ENCODE measurements at regions not wholly inside any gene's neighbourhood (a gene's known extent, or its start where the extent isn't known, plus 50 kb on each side); places are given as distances from the start of the nearest gene placed in this dataset.

GRCh38 chr17:74017466-74017865, 186.0 kb upstream of the RPL38 start:
- DNase-seq (ENCODE audit: low read depth), result no peak

- no peak for DNase-seq (ENCODE audit: low read depth)
These were observed 185.4 kb upstream of the RPL38 start for GRCh38 chr17:74018115-74018514.

- no peak for DNase-seq (ENCODE audit: low read depth)
These were observed 184.2 kb upstream of the RPL38 start for GRCh38 chr17:74019271-74019670.

- no peak for DNase-seq (ENCODE audit: low read depth)
These were observed 183.6 kb upstream of the RPL38 start for GRCh38 chr17:74019860-74020259.

- no peak for DNase-seq (ENCODE audit: low read depth)
These were observed 183.0 kb upstream of the RPL38 start for GRCh38 chr17:74020522-74020921.

GRCh38 chr17:74024871-74025531, 178.5 kb upstream of the RPL38 start:
- DNase-seq (ENCODE audit: low read depth), result no peak

- no peak for DNase-seq (ENCODE audit: low read depth)
These were observed 176.0 kb upstream of the RPL38 start for GRCh38 chr17:74027444-74027843.

GRCh38 chr17:74028354-74029116, 174.9 kb upstream of the RPL38 start:
- no peak for DNase-seq (ENCODE audit: low read depth)

GRCh38 chr17:74031316-74032090, 172.0 kb upstream of the RPL38 start:
- no peak for DNase-seq (ENCODE audit: low read depth)

- DNase-seq (ENCODE audit: low read depth), result no peak
These were observed 171.3 kb upstream of the RPL38 start for GRCh38 chr17:74032222-74032621.

- no peak for DNase-seq (ENCODE audit: low read depth)
These were observed 166.2 kb upstream of the RPL38 start for GRCh38 chr17:74037320-74037719.

GRCh38 chr17:74040291-74040690, 163.2 kb upstream of the RPL38 start:
- no peak for DNase-seq (ENCODE audit: low read depth)

GRCh38 chr17:74040729-74041128, 162.7 kb upstream of the RPL38 start:
- no peak for DNase-seq (ENCODE audit: low read depth)

- DNase-seq (ENCODE audit: low read depth), result no peak
These were observed 161.4 kb upstream of the RPL38 start for GRCh38 chr17:74041869-74042640.

- no peak for DNase-seq (ENCODE audit: low read depth)
These were observed 160.6 kb upstream of the RPL38 start for GRCh38 chr17:74042744-74043486.

GRCh38 chr17:74043976-74044375, 159.5 kb upstream of the RPL38 start:
- no peak for DNase-seq (ENCODE audit: low read depth)

- DNase-seq (ENCODE audit: low read depth), result no peak
These were observed 157.7 kb upstream of the RPL38 start for GRCh38 chr17:74045608-74046280.

- DNase-seq (ENCODE audit: low read depth), result no peak
These were observed 154.1 kb upstream of the RPL38 start for GRCh38 chr17:74049167-74049966.

- DNase-seq (ENCODE audit: low read depth), result no peak
These were observed 153.5 kb upstream of the RPL38 start for GRCh38 chr17:74049967-74050458.

GRCh38 chr17:74051348-74051747, 152.1 kb upstream of the RPL38 start:
- DNase-seq (ENCODE audit: low read depth), result no peak

All from stimulated activated CD8-positive, alpha-beta memory T cell treated with anti-CD3 and anti-CD28 coated beads, Interleukin-15, amount 100 ng/mL, for 24 hours (primary cell).